EH (cell line): ENCODE measurements at regions not wholly inside any gene's neighbourhood (a gene's known extent, or its start where the extent isn't known, plus 50 kb on each side); places are given as distances from the start of the nearest gene placed in this dataset.

Experiments
- DNase-seq: peaks from one replicate; pipeline ENCODE4 v3.0.0-alpha.2; 2015; ENCODE audit warnings: low read depth

DNA sequence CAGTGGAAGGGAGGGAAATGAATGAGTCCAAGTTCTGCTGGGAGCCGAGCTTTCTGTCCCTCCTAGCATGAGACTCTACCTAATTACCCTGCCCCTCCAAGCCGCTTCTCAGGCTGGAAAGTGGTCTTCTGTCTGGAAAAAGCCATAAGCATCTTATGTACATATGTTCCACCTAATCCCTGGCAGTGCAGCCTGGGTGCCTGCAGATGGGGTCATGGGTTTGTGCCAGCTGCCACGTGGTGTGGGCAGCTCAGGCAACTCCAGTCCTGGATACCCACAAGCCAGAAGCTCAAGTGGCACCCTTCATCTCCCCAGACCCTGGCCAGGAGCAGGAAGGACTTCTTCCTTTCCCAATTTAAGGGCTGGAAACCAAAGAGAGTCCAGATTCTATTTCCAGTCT, 253.1 kb downstream of the LY86 start:
- no peak for DNase-seq

DNA sequence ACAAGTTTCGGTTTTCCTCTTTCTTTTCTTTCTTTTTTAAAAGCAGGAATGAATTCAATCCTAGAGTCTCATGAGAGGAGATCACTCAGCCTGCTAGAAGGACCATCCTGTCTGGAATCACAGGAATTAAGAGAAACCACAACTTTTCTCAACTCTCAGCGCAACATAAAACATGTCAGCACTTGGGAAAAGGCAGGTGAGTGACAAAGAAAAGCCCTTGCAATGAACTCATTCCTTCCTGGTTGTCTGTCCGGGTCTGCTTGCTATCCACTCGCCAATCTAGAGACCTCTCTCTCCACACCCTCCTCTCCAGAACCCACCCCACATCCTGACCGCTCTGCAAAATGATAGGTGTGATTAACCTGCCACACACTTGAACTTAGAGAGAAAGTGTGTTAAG, 253.8 kb downstream of the LY86 start:
- DNase-seq = no peak

DNA sequence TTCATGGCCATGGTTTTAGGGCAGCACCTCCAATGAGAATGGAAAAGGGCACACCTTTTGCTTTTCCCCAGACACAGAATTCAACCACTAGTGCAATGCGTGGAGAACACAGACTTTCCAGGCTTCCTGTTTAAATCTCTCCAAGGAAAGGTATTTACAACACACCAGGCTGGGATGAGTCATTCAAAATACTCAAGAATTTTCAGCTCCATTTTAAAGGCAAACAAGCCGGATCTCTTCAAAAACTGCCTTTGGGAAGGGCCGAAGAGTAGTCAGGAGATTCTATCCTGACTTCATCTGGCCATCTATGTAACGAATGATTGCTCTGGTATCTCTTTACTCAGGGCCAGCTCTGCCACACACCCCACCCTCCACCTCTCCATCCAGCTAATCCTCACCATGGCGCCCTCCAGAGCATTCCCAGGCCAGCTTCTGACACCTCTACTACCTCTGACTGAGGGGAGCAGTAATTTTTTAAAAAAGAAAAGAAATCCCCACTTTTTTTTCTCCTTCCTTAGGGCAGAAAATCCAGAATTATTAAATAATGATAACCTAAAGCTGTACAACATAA, 254.6 kb downstream of the LY86 start:
- DNase-seq = peak; percentile 74

DNA sequence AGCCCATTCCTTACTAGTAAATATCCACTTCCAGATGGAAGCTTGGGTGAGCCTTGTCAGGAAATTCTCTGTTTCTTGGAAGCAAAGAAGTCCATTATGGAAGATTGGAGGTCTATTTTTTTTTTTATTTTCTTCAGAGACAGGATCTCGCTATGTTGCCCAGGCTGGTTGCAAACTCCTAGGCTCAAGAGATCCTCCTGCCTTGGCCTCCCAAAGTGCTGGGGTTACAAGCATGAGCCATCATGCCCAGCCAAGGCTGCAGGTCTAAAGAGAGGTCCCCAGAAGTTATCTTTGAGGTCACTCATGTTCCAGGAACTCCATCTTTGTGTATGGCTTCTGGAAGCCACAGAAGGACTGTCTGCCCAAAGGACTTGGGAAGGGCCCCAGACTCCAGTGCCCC, 255.3 kb downstream of the LY86 start:
- DNase-seq = no peak

DNA sequence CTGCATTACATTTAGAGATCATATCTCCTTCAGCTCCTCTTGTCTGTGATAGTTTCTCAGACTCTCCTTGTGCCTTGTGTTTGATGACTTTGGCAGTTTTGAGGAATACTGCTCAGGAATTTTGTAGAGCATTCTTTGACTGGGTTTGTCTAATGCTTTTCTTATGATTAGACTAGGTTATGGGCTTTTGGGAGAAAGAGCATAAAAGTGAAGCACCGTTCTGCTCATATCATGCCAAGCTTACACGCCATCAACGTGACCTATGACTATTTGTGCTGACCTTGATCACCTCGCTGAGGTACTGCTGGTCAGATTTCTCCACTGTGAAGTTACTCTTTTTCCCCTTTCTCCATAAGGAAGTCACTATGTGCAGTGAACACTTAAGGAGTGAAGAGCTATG, 256.0 kb downstream of the LY86 start:
- peak; percentile 47 for DNase-seq

DNA sequence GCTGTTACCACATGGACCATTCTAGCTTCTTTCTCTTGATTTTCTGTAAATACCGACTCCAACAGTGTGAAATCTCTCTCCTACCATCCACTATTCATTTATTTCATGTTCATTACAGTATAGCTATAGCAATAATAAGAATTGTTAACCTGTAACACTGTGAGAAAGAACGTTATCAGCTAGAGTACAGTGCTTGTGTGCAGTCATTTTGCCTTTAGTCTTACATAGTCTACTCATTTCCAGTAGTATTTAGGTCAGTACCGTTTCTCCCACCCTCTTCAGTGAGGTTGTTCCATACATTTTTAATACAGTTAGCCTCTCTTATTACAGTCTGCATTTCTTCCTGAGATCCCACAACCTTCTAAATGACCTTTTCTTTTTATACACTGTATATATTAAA, 257.1 kb downstream of the LY86 start:
- DNase-seq = no peak

DNA sequence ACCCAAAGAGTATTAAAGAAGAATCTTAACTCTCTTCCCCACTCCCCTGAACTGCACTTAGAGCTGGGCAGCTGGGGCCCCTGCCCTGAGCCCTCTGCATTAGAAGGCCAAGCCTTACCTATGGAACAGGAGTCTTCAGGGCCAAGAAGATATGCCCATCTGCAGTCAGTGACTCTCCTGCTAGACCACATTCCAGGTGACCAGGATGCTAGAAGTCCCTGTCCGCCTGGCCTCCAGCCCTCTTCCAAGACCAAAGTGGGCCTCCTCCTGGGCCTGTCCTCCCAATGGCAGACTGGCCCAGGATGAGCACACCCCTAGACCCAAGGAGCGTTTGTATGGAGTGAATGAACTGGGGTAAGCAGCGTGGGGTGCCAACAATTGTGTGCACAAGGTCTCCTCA, 259.1 kb downstream of the LY86 start:
- no peak for DNase-seq

DNA sequence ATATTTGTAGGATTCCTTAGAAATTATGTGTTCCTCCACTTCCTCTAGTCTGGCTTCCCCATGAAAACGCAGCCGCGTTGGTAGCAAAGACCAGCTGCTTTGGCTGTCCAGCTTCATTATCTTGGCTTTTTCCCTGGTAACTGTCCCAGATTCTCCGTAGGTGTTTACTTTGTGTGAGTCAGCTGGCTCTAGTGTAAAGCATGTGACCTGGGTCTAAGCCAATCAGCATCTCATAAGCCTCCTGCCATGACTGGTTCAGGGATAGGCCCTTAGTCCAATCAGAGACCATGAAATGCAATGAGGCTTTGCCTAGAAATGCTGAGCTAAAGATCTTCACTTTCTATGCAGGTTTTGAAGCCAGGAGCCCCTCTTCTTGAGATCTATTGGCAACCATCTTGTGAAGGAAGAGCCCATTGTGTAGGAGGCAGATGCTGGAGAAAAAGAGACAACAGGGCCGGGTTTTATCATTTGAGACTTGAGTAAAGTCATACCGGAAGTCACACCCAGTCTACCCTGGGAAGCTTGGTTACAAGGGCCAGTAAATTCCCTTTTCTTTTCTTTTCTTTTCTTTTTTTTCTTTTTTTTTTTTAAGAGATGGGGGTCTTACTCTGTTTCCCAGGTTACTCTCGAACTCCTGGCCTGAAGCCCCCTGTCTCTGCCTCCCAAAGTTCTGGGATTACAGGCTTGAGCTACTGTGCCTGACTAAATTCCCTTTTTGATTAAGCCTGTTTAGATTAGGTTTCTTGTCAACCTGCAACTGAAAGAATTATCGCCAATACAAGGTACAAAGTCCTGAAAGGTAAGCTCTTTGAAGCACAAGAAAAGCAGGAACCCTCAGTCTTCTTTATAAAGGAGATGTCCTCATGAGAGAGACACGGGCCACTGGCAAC, 256.5 kb upstream of the RREB1 start:
- peak; percentile 99 for DNase-seq

DNA sequence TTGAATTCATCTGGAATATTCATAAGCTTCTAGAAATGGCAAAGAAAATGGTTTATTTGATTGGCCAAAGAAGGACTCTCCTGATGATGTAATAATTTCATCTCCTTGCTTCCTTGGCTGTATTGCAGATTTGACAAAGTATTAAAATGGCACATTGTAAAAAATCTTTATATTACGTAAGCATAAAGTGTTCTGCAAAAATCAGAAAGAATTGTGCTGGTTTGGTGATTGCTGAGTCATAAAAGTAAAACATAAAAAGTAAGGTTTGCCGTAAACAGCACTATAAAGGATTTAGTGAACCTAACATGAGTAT, 255.9 kb upstream of the RREB1 start:
- DNase-seq = no peak

DNA sequence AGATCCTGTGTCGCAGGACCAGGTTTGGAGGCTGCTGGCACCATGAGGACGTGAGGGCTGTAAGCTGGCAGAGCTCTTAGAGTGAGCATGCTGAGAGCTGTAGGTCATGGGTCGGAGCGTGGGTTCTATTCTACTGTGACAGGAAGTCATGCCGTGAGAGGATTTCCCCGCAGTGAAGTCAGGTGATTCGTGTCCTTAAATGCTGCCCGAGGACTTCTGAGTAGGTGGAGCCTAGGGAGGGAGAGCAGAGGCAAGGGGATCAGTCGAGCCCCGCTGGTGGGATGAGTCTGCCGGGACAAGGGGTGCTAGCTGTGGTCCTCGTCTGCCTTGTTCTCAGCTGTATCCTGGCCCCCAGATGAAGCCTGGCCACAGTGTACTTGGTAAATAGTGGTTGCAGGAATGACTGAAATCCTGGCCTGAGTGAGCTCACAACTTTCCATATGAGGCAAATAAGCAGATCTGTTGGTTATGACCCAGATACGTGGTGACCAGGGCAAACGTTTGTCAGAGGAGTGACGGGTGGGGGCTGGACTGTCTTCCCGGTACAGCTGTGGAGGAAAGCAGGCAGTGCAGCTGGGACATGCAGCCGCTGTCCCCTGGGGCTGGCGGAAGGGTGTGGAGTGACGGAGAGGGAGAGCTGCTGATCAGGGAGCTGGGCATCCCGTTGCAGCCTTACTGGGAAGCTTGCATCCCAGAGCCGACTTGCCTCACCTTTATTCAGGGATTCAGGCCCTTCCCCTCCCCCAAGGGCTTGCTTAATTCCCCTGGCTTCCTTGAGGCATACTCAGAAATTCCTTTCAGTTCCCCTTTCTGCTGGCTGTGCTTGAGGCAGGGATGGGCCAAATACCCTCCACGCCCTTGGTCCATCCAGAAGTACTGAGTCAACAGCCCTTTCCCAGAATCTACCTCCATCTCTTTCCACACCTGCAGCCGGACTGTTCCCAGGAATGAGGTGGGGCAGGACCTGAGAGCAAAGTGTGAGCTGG, 250.9 kb upstream of the RREB1 start:
- peak; percentile 64 for DNase-seq

DNA sequence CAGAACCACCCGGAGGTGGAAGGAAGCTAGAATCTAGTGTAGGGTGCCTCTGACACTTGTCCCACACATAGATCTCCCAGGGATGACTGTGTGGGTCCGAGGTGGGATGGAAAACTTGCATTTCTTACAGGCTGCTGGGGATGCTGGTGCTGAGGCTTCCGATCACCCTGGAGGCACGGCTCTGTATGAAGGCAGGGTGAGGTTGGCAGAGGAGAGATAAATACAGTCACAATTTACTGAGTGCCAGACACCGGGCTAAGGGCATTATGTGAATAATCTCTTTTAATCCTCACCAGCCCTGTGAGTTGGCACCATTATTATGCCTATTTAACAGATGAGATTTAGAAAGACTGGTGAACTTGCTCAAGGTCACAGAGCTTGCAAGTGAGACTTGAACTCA, 250.2 kb upstream of the RREB1 start:
- no peak for DNase-seq

DNA sequence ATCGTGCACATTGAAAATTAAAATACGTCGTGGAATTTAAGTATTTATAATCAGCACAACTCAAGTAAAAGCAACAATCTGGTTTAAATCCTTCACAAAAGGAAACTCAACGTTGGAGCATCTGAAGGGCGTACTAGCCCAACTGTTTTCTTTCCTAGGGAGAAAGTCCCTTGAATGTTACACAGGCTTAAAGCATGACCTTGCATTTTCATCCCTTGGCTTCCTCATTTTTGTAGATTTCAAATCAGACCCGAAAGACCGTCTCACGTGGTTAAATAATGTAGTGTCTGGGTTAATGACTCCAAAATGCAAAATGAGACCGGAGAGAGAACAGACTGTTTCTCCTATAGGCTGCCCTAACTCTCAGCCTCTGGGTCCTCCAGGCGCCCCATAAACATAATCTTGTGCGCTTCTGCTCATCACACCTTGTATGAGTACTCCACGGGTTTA, 249.2 kb upstream of the RREB1 start:
- no peak for DNase-seq

DNA sequence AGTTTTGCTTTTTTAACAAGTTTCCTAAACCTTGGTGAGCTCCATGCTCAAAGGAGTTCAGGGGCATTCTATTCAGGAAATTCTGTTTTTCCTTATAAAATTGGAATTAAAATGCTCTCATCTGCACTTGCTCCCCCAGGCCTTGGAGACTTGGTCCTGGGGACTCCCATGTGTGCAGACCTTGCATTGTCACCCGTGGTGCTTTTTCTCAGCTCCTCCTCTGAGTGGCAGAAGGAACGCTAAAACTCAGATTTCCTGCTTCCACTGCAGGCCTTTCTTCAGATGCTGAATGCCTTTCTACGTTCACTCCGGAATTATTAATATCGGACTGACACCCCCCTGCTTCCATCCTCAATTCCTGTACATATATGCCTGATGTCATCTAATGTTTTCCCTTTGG, 248.7 kb upstream of the RREB1 start:
- DNase-seq = no peak

DNA sequence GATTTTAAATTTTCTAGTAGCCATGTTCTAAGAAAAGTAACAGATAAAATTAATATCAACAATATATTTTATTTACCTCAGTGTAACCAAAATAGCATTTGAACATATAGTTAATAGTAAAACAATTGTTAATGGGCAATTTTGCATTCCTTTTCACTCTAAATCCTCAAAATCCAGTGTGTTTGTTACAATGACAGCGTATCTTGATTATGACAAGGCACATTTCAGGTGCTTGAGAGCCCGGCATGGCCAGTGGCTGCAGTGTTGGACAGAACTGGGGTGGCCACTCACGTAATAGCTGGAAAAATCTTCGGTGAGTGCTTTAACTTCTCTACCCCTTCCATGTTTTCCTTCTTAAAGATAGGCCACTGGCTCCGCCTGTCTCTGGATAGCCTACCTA, 248.0 kb upstream of the RREB1 start:
- DNase-seq = no peak

DNA sequence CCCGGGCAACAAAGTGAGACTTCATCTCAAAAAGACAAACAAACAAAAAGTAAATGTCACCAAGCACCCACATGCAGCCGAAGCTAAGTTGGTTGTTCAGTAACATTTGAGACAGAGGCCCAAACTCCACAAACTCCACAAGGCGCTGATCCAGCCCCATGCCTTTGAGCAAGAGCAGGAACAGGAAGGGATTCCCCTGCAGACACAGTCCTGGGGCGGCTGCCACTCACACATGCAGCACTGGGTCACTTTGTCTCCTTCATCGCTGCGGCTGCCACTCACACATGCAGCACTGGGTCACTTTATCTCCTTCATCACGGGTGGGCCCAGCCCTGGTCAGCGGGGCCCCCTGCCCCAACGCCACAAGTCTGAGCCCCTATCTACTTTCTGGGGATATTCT, 246.9 kb upstream of the RREB1 start:
- DNase-seq = no peak

DNA sequence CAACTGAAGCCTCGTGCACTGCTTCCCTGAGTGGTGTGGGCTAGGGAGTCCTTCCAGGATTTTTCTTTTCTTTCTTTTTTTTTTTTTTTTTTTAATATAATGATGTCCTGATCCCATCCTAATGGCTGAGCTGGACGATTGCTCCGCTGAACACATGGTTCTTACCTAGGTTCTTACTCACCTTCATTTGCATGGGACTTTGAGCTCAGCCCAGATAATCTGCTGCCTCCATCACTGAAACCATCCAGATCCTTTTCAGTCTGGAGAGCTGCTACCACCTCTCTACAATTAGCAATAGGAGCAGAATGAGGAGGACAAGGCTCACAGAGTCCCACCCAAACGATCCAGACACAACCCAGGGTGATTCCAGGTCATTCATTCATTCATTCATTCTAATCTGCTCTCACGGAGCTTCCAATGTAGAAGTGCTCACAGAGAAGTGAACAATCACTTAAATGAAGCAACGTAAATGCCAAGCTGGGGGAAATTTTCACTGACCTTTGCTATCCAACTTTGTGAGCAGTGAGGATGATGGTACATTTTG, 246.3 kb upstream of the RREB1 start:
- DNase-seq = no peak

DNA sequence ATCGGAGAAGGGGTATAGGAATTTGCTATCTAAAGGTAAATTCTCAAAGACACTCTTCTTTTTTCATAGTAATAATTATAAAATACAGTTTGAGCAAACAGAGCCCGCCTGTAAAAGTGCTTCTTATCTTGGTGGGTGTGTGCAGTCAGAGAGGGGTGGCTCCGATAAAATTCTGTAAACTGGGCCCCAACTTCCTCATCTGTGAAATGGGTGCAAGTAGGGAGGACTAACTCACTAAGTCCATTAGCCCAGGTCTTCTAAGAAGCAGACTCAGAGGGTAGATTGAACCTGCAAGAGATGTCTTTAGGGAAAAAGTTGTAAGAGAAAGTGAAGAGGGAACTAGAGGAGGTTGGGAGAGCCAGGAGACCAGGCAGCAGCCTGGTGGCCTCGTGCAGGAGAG, 245.8 kb upstream of the RREB1 start:
- DNase-seq = no peak

DNA sequence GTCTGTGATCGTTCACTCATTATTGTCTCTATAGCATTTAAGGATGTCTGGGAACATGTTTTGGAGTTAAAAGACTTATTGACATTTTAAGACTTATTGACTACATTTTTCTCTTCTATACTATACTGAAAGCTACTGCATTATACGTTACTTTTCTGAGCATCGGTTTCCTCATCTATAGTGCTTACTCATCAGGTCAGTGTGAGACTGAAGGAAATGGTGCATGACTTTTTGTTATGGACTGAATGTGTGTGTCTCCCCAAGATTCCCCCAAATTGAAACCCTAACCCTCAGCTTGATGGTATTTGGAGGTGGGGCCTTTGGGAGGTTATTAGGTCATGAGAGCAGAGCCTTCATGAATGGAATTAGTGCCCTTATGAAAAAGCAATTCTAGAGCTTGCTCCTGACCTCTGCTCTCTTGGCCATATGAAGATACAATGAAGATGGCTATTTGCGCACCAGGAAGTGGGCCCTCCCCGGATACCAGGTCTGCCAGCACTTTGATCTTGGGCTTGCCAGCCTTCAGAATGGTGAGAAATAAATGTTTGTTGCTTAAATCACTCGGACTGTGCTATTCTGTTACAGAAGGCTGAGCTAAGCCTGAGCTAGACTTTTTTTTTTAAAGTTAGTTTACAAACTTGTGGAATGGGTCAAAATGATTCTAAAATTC, 243.7 kb upstream of the RREB1 start:
- no peak for DNase-seq

DNA sequence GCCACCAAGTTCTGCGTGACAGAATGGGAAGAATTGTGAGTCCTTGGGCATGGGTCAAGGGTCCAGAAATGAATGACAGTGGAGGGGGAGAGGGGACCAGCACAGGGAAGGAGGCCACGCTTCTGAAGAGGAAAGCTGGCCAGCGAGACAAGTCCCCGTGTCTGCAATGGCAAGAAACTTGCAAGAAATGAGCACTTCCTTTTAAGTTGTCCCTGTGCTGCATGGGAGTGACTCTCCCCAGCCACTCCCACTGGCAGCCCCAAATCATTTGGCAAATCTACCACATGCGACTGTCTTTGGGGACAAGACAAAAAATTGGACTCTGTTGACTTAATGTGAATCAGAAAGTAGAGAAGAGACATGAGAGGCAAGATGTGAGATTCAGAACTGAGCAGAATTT, 242.2 kb upstream of the RREB1 start:
- DNase-seq = no peak

DNA sequence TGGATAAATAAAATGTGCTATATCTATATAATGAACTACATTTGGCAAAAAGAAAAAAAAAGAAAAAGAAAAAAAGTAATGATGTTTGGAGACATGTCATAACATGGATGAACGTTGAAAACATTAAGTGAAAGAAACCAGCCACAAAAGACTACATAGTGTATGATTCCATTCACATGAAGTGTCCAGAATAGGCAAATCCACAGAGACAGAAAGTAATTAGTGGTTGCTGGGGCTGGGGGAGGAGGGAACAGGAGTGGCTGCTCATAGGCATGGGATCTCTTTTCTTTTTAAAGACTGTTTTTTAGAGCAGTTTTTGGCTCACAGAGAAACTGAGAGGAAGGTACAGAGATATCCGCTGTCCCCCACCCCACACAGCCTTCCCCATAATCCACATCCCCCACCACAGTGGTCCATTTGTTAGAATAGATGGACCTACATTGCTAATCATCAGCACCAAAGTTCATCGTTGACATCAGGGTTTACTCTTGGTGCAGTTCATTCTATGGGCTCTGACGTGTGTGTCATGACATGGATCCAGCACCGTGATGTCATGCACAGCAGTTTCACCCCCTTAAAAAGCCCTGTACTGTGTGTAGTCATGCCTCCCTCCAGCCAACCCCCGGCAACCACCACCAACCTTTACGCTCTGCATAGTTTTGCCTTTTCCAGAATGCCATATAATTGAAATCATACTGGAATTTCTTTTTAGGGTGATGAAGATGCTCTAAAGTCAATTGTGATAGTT, 240.9 kb upstream of the RREB1 start:
- DNase-seq = no peak

DNA sequence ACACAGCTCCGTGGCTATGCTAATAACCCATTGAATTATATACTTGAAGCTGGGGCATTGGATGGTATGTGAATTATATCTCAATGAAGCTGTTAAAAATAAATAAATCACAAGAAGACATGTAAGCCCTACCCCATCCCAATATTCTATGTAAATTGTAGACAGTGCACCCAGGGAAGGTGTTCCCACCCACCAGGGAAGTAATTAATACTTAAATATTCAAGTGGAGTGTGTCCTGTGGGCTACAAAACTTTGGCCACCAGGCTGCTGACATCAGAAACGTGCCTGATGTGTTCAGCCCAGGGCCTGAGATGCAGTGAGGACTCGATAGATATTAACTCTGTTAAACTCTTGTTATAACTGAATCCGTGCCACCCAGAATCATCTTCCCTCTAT, 240.4 kb upstream of the RREB1 start:
- DNase-seq = no peak
